RKO (cell line): ENCODE measurements at regions not wholly inside any gene's neighbourhood (a gene's known extent, or its start where the extent isn't known, plus 50 kb on each side); places are given as distances from the start of the nearest gene placed in this dataset.
A peak's percentile ranks its signal among the peaks of the same experiment; 100 is the strongest.
"Not testable (repeated sequence)": the region's sequence is repeated elsewhere in the genome, so short reads cannot be mapped to it uniquely, and the experiment has no call there.

Experiments
- DNase-seq: peaks from one replicate; pipeline ENCODE4 v3.0.0-alpha.2; 2016; ENCODE audit warnings: low spot score

DNA sequence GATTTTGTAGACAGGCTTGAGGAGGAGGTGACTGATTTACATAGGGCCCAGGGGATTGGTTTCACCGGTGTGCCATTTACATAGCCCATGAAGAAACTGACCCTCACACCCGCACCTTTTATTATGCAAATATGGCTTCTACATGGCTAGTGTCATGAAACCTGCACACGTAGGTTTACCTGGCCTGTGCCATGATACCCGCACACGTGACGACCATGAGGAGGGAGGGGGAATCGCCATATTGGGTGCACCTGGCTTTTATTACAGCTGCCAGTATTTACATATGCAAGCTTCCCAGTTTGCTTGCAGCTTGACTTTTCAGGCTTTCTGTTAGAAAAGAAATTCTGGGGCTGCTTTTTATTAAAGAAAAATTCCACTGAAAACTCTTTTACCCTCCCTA is 359.7 kb downstream of the ADAM29 start:
- DNase-seq = no peak

- no peak for DNase-seq
These were observed 362.0 kb downstream of the ADAM29 start for GRCh38 chr4:175280153-175280552.

GRCh38 chr4:175281894-175282293 is 363.7 kb downstream of the ADAM29 start:
- no peak for DNase-seq

DNA sequence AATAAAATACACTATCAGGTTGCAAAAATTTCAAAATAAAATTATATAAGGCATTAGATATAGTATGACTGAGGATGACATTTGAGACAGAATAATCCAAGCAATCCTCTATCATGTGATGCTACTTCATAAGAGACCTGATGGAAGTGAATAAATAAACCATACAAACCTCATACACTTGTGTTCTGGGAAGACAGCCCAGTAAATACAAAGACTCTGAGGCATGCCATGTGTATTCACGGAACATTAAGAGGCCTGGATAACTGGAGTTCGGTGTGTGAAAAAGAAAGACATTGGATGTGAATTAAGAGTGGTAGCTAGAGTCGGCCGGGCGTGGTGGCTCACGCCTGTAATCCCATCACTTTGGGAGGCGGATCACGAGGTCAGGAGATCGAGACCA is 364.2 kb downstream of the ADAM29 start:
- DNase-seq = no peak

DNA sequence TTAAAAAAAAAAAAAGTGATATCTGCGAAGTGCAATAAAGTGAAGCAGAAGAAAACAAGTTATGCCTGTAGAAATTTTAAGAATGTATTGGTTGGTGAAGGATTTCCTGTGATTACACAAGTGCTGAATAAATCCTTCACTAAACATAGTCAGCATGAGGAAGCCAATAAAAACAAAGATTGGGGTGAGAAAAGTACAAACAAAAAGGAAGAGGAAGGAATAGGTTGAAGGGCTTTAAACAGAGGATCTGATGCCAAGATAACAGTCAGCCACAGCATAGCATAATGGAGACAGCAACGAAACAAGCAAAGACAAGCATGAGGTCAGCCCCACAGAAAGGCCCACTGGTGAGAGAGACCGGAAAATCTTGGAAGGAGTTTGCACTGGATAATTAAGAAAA is 372.2 kb downstream of the ADAM29 start:
- no peak for DNase-seq

DNA sequence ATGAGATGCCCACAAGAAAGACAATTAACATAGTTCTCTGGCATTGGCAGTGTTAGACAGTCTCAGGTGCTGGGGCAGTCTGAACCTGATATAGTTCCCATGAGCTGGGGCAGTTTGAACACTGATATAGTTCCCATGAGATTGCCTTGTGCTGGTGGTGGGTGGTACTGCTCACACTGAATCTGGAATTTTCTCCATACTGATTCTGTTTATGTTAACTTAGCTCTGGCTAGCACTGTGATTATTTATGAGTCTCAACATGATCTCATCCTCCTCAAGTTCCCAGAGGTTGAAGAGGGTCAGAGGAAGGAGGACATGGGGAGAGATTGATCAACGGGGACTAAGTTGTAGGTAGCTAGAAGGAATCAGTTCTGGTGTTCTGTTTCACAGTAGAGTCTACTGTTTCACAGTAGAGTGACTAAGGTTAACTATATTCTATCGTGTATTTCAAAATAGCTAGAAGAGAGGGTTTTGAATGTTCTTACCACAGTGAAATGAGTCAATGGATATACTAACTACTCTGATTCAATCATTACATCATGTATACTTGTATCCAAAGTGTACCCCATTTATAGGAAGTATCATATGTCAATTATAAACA is 379.9 kb downstream of the ADAM29 start:
- DNase-seq = peak; percentile 25

GRCh38 chr4:175306436-175306835 is 388.3 kb downstream of the ADAM29 start:
- no peak for DNase-seq

DNA sequence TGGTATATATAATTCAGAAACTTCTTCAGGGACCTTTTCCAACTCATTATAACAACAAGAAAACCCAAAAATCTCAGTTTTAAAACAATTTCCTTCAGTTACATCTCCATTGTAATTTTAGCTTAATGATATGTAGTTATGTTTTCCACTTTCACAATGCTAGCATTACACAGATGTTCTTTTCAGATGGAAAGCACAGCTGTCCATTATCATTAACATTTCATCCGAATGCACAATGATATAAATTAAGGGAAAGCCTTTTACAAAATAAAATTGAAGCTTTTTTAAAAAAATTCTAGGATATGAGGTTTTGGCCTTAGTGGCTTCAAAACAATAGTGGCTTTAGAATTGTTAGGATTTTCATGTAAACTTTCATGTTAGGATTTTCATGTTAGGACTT is 389.2 kb downstream of the ADAM29 start:
- no peak for DNase-seq

DNA sequence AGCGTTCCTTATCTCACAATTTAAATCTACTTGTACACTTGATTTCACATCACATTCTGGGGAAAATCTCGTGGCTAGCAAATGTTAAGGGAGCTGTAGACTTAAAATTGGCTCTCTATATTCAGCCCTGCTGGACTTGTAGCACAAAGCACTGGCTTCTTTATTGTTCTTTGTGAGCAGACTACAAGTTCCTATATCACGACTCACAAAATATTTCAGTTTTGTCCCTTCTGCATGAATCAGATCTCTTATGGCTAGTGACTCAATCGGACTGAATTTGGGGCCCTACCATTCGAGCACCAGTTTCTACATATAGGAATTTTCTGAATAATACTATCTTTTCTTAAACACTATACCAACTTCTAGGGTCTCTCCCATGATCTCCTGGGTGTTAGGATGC is 390.1 kb downstream of the ADAM29 start:
- peak; percentile 46 for DNase-seq

DNA sequence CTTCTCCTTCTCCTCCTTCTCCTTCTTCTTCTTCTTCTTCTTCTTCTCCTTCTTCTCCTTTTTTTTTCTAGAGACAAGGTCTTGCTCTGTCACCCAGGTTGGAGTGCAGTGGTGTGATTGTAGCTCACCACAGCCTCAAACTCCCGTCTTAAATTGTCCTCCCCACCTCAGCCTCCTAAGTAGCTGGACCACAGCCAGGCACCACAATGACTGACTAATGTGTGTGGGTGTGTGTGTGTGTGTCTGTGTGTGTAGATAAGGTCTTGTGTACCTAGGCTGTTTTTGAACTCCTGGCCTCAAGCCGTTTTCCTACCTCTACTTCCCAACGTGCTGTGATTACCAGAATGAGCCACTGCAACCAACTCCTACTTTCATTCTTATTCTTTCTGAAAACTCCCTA is 390.9 kb downstream of the ADAM29 start:
- no peak for DNase-seq

- no peak for DNase-seq
These were observed 407.1 kb downstream of the ADAM29 start for GRCh38 chr4:175325230-175325629.

GRCh38 chr4:175326796-175327195 is 408.6 kb downstream of the ADAM29 start:
- DNase-seq = no peak

DNA sequence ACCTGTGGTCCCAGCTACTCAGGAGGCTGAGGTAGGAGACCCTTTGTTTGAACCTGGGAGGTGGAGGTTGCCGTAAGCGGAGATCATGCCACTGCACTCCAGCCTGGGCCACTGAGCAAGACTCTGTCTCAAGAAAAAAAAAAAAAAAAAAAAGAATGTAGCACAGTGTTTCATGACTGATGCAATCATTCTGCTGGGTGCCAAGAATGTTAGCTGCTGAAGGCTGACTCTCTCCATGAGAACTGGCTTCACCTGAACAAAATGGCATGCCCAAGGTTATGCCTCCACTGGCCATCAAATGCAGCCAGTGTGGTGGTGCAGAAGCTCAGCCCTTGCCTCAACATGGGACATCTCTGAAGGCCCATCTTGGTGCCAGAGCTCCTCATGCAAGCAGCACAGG is 412.1 kb downstream of the ADAM29 start:
- no peak for DNase-seq

DNA sequence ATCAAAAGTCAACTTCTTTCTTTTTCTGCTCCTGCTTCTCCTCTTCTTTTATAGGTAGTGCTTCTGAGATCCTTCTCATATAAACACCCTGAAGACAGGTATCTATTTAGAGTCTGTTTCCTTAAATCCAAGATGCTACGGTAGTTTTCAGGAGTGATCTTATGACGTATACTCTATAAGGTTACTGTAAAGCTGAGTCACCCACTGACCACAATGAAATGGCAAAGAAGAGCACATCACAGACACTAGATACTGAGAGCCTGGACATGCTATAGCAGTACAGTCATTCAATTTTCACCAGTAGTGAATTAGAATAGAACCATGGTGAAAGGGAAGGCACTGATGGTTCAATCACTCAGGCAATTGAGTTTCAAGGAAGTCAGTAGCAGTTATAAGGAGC is 412.5 kb downstream of the ADAM29 start:
- DNase-seq = no peak

GRCh38 chr4:175335331-175335730 is 417.2 kb downstream of the ADAM29 start:
- no peak for DNase-seq

GRCh38 chr4:175336570-175336969 is 418.4 kb downstream of the ADAM29 start:
- DNase-seq = not testable (repeated sequence)

DNA sequence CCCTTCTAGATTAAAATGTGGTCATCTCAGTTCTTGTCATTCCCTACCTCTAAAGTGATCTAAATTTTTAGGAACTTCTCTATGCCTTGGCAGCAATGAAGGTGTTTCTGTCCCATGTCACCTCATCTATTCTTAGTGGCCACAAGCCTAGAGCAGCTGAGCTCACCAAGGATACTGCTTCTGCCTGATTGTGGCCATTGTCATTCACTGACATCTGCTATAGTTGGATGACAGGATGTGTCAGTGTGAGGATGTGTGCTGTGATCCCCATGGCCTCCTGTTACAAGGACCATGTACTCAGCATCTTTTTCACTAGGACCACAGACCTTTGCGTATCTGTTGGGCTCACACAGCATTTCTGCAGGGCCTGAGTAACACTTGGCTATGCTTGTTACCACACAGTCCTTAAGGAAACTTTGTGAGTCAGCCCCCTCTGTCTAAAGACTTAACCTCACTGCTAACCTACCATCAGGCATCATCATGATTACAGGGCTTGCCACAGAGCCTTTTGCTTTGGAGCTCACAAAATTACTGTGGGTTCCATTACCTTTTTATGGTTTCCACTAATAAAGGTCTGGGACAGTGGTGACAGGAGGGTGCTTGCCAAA is 421.0 kb downstream of the ADAM29 start:
- no peak for DNase-seq

DNA sequence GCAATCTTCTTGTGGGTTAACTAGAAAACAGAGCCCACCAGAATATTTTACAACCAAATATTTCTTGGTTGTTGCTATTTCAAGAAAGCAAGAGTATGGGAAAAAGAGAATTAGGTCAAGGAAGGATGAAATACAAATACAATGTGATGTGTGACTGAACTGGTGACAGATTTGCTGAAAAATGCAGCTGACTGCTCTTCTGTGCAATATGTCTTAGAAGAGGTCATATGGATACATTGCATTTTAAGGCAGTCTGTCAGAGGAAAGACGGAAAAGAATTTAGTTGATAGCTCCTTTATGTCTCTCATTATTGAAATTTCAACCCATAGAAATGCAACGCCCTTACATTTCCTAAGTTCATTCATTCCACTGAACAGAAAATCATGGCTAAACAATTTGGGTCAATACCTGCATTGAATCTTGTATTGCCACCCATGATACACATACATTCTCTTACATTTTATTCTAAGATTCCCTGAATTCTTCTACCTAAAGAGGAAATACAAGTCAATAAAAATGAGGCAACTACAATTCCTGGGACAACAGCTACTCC is 423.1 kb downstream of the ADAM29 start:
- DNase-seq = no peak

- no peak for DNase-seq
These were observed 428.2 kb downstream of the ADAM29 start for GRCh38 chr4:175346376-175346775.

DNA sequence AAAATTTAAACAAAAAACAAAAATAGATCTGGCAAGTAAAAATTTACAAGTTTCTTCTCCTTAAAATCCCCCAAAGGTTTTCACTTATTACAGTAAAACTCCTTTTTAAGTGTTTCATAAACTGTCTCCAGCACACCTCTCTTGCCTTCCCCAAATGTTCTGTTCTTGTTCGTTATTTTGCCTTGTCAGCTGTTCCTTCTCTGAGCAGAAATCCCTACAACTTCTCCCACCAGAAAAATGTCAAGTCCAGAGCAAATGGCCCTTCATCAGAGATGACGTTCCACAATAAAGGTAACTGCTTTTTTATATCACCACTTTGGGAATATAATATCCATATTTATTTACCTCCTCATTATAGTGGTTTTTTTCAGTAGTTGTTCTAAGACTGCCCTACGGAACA is 432.1 kb downstream of the ADAM29 start:
- no peak for DNase-seq

DNA sequence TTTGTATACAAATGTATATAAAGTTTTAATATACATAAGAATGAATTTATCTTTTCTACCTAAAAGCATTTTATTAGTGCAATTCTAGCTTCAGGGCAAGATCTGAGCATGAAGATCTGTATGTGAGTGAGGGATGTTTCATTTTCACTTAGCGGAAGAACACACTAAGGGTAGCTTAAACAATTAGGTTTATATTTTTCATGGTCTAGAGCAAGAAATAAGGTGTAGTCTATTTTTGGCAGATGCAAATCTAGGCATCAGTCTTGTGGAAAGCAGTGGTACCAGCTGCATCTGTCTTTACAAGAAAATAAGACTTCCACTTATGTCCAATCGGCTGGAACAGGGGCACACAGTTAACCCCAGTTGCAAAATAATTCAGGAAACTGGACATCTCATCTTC is 433.3 kb downstream of the ADAM29 start:
- DNase-seq = no peak

DNA sequence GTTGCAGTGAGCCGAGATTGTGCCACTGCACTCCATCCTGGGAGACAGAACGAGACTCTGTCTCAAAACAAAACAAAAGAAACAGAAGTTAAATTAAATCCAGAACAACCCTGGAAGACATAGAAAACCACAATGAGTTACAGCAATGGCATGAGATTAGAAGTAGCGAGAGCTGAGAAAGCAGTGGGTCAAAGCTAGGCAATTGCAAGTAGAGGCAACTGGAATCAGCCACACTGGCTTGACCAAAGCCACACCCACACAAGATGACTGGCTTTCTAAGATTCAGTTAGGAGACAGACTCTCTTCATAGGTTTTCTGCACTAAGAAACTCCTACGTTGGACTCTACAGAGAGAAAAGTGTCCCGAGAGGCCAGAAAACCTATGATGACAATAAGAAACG is 443.0 kb downstream of the GPM6A start:
- no peak for DNase-seq

DNA sequence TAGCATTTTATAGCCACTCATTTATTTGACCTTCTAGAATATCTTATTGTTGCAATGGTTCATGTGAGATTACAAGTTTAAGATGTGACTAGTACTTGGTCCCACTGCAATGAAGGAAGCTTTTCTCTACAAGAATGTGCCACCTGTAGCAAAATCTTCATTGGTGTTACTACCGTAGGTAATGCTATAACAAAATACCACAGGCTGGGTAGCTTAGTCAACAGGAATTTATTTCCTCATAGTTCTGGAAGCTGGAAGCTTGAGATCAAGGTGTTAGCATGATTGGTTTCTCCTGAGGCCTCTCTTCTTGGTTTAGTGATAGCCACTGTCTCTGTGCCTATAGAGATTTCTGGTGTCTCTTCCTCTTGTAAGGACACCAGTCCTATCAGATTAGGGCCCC is 441.0 kb downstream of the GPM6A start:
- DNase-seq = no peak

DNA sequence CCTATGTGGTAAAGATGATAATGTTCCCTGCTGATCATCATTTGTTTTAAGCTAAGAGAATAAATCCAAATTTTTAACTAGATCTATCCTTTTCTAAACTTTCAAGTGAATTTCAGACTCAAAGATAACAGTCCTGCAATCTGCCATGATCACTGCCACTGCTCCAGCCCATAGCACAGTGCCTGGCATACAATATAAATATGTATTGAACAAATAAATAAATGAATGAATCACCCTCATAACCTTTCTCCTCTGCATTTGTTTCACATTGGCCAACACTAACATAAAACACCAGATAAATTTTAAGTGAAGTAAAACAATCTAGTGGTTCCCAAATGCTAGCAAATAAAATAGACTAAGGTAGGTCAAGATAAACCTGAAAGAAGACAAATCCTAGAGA is 439.0 kb downstream of the GPM6A start:
- DNase-seq = no peak
